ENCODE measurements at regions not wholly inside any gene's neighbourhood (a gene's known extent, or its start where the extent isn't known, plus 50 kb on each side); places are given as distances from the start of the nearest gene placed in this dataset.

DNA sequence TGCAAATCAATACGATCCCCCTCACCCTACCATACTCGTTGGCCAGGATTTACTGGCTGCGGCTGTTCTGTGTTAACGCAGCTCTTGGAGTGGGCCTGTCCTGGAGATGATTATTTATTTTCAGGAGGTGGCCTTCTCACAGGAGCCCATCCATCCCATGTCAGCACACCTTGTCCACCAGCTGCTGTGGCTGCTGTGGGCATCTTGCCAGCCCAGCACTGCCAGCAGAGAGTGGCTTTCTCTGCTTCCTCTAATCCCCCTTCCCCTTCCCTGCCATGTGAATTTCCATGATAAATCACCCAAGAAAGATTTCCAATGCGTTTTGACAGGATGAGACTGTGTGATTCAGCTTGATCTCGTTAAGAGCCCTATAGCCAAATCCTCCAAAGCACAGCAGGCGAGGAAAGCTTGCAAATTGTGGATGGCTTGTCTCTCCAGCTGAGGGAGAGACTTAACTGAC, 309.1 kb upstream of the C11orf87 start:
- Histone ChIP-seq H3K4me3 (no peak overlapping the region), H3K4me1 (no peaks in the 10 kb centered on the region), H3K9me3 (no peaks in the 10 kb centered on the region), H3K36me3 (no peaks in the 10 kb centered on the region), H3K27ac (no peak overlapping the region), H3K27me3 (ENCODE audit: low read depth) (no peaks in the 10 kb centered on the region)
- ATAC-seq (no peak), DNase-seq (no peak)
- intact Hi-C loops (cut with DNase I), result no loop called here
- TF ChIP-seq, protein P1, sequence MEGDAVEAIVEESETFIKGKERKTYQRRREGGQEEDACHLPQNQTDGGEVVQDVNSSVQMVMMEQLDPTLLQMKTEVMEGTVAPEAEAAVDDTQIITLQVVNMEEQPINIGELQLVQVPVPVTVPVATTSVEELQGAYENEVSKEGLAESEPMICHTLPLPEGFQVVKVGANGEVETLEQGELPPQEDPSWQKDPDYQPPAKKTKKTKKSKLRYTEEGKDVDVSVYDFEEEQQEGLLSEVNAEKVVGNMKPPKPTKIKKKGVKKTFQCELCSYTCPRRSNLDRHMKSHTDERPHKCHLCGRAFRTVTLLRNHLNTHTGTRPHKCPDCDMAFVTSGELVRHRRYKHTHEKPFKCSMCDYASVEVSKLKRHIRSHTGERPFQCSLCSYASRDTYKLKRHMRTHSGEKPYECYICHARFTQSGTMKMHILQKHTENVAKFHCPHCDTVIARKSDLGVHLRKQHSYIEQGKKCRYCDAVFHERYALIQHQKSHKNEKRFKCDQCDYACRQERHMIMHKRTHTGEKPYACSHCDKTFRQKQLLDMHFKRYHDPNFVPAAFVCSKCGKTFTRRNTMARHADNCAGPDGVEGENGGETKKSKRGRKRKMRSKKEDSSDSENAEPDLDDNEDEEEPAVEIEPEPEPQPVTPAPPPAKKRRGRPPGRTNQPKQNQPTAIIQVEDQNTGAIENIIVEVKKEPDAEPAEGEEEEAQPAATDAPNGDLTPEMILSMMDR (IDR thresholded peaks at IDR 0.05), result no peak

DNA sequence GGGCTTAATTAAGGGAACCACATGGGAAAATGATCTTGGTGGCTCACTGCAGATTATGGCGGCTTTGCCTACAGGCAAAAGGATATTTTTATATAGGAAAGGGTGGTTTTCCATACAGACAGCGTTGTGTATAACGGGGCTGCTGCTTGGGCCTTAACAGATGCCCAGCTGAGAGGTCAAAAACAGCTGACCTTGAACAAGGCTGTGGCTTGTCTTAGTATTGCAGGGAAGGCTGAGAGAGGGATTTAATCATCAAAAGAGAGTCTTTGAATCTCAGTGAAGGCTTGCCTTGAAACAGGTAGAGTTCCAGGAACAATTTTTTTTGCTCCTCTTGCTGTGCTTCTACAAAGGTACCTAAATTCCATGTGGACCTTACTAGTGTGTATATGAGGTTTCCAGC, 301.6 kb upstream of the C11orf87 start:
- ATAC-seq, result no peak
- TF ChIP-seq, protein P1 (IDR thresholded peaks at IDR 0.05), result no peak
- Histone ChIP-seq H3K27ac (no peak overlapping the region), H3K4me1 (no peaks in the 10 kb centered on the region), H3K4me3 (no peak overlapping the region), H3K9me3 (no peaks in the 10 kb centered on the region), H3K36me3 (no peaks in the 10 kb centered on the region), H3K27me3 (ENCODE audit: low read depth) (no peaks in the 10 kb centered on the region)
- intact Hi-C loops (cut with DNase I), result no loop called here
- DNase-seq, result no peak

DNA sequence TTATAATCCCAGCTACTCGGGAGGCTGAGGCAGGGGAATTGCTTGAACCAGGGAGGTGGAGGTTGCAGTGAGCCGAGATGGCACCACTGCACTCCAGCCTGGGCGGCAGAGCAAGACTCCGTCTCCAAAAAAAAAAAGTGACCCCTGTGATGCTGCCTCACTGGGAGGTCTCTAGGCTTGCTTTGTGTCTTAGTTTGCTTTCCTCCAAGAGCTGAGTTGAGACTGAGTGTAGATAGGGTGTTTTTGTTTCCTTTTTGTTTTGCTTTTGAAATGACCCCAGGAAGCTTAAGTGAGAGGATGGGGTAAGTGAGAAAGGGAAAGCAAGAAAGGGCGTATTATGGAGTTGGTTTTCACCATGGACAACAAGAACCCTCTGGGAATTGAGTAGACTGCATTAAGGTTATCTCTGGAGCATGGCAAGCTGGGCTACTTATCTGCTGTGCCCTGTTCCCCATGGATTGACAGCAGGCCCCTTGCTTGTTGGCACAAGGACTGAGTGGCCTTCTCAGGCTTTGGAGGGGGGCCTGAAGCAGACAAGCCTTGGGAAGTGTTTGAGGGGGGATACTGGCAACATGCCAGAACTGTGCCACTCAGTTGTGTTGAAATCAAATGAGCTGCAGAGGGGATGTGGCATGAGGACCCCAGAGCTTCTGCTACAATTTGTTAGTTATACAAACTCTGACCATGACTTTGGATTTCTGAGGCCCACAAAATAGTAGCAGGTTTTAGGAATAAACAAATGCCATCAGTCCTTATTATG, 300.6 kb upstream of the C11orf87 start:
- intact Hi-C loops (cut with DNase I), result no loop called here
- TF ChIP-seq, protein P1 (IDR thresholded peaks at IDR 0.05), result no peak
- Histone ChIP-seq H3K27ac (no peak overlapping the region), H3K36me3 (no peaks in the 10 kb centered on the region), H3K9me3 (no peaks in the 10 kb centered on the region), H3K27me3 (ENCODE audit: low read depth) (no peaks in the 10 kb centered on the region), H3K4me3 (no peak overlapping the region), H3K4me1 (no peaks in the 10 kb centered on the region)
- no peak for DNase-seq
- no peak for ATAC-seq

DNA sequence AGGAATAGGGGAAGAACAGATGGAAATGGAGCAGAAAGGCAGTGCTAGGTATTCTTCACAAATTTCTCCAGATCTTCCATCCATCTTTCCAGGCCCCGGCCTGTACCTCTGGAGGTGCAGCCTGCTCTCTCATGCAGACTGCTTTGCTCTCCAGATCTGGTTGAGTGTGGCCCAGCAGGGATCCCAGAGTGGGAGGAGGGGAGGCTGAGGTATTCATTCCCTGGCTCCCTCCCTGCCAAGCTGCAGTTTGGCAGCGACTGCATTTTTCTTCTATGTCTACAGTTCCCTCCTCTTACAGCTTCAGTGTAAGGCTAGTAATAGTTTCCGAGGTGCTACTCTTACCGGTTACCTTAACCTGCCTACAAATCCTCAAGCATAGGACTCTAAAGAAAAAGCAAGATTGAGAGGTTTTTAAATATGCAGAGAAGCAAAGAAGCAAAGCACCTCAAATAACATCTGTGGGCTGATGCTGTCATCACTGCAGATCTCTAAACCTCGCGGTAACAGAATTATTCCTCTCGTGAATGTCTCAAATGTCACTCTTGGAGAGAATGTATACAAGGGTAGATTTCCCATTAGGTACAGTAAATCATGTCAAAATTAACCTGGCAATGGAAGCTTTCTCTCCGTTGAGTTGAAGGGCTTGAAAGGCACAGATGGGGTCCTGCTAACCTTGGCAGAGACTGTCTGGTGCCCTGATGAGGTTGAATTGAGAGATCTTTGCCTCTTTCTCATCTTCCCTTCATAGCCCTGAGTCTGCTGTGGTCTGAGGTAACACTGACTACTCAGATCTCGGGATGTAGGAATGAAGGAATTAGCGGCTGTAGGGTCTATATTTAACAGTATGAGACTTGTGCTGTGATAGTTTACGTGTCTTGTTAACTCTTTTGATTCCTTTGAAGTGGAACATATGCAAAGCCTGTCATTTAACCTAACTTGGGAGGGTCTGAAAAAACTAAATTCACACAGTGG, 297.9 kb upstream of the C11orf87 start:
- Histone ChIP-seq H3K27ac (no peak overlapping the region), H3K27me3 (ENCODE audit: low read depth) (no peaks in the 10 kb centered on the region), H3K4me3 (no peak overlapping the region), H3K36me3 (no peaks in the 10 kb centered on the region), H3K9me3 (no peaks in the 10 kb centered on the region), H3K4me1 (no peaks in the 10 kb centered on the region)
- intact Hi-C loops (cut with DNase I), result no loop called here
- TF ChIP-seq, protein P1 (IDR thresholded peaks at IDR 0.05), result no peak
- ATAC-seq (peak in 1 of 2 donors; percentile 37), DNase-seq (no peak)

DNA sequence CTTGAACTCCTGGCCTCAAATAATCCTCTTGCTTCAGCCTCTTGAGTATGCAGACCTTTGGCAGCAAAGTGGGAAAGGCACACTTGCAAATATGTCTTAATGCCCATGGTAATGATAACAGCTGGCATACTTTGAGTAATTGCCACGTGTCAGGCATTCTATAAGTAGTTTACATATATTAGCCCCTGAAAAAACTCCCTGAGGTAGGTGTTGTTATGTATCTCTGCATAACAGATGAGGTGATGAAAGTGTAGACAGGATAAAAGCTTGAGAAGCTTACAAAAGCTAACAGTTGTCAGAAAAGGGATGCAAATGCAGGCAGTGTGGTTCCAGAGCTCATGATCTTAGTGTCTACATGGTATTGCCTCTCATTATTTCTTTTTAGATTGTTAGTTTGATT, 291.1 kb upstream of the C11orf87 start:
- intact Hi-C loops (cut with DNase I), result no loop called here
- ATAC-seq (no peak), DNase-seq (no peak)
- Histone ChIP-seq H3K27ac (no peak overlapping the region), H3K4me3 (no peak overlapping the region), H3K9me3 (no peaks in the 10 kb centered on the region), H3K36me3 (no peaks in the 10 kb centered on the region), H3K27me3 (ENCODE audit: low read depth) (no peaks in the 10 kb centered on the region), H3K4me1 (no peaks in the 10 kb centered on the region)
- TF ChIP-seq, protein P1 (IDR thresholded peaks at IDR 0.05), result no peak

Measured in lower lobe of right lung (tissue), 2 donors.